ENCODE measurements at regions not wholly inside any gene's neighbourhood (a gene's known extent, or its start where the extent isn't known, plus 50 kb on each side); places are given as distances from the start of the nearest gene placed in this dataset.

- Histone ChIP-seq H3K4me1 (ENCODE audit: control insufficient read depth, insufficient read depth, low read length) (no peaks in the 10 kb centered on the region), H3K4me3 (ENCODE audit: low read depth, low read length) (no peak overlapping the region), H3K27ac (ENCODE audit: extremely low read depth, low read depth, low read length) (no peak overlapping the region), H3K9me3 (ENCODE audit: control insufficient read depth, insufficient read depth, low read depth, low read length) (no peaks in the 10 kb centered on the region), H3K36me3 (ENCODE audit: control insufficient read depth in 2 of 2, insufficient read depth in 1 of 2, low read length in 2 of 2) (no peaks in the 10 kb centered on the region)
- CTCF ChIA-PET, result interaction anchor here (0.6 to 0.8 kb wide), 2 partner anchors 20 to 566 kb away, joined by 3 read pairs; no protein-coding TSS in a partner anchor
- POLR2A ChIA-PET, result interaction anchor here (1.3 kb wide), 1 partner anchor 8 kb away, joined by 3 read pairs; no protein-coding TSS in a partner anchor
- no peak for TF ChIP-seq ZNF155 (tag by site-specific recombination; IDR thresholded peaks at IDR 0.05)
- no peak for TF ChIP-seq ZNF404 (tag by site-specific recombination; IDR thresholded peaks at IDR 0.05)
- no peak for TF ChIP-seq ZNF132 (tag by site-specific recombination; IDR thresholded peaks at IDR 0.05; ENCODE audit: borderline replicate concordance)
- TF ChIP-seq ZNF114 (tag by site-specific recombination; IDR thresholded peaks at IDR 0.05), result no peak
- no peak for TF ChIP-seq ZNF292 (tag by site-specific recombination; IDR thresholded peaks at IDR 0.05; ENCODE audit: borderline replicate concordance, low read depth)
- no peak for TF ChIP-seq ZNF112 (tag by site-specific recombination; IDR thresholded peaks at IDR 0.05)
- TF ChIP-seq GLIS1 (tag by site-specific recombination; IDR thresholded peaks at IDR 0.05), result no peak
- TF ChIP-seq PRDM10 (tag by site-specific recombination; IDR thresholded peaks at IDR 0.05), result no peak
- TF ChIP-seq ZNF510 (tag by site-specific recombination; IDR thresholded peaks at IDR 0.05; ENCODE audit: insufficient replicate concordance), result no peak
- no peak for TF ChIP-seq HOXC10 (CRISPR knock-in tag; IDR thresholded peaks at IDR 0.05)
- no peak for TF ChIP-seq ZFP69B (tag by site-specific recombination; IDR thresholded peaks at IDR 0.05)
- no peak for TF ChIP-seq ZNF785 (tag by site-specific recombination; IDR thresholded peaks at IDR 0.05)
- TF ChIP-seq ZNF133 (tag by site-specific recombination; IDR thresholded peaks at IDR 0.05), result no peak
These were observed 418.1 kb downstream of the BCOR start for GRCh38 chrX:39679497-39680157.

- H3K4me1 ChIP-seq (ENCODE audit: control insufficient read depth, insufficient read depth, low read length), result no peaks in the 10 kb centered on the region
- no peaks in the 10 kb centered on the region for H3K9me3 ChIP-seq (ENCODE audit: control insufficient read depth, insufficient read depth, low read depth, low read length)
- no peak overlapping the region for H3K4me3 ChIP-seq (ENCODE audit: low read depth, low read length)
- no peaks in the 10 kb centered on the region for H3K36me3 ChIP-seq (ENCODE audit: control insufficient read depth in 2 of 2, insufficient read depth in 1 of 2, low read length in 2 of 2)
- POLR2A ChIA-PET, result no interaction called here
- no peak overlapping the region for H3K27ac ChIP-seq (ENCODE audit: extremely low read depth, low read depth, low read length)
- CTCF ChIA-PET, result no interaction called here
- TF ChIP-seq ZNF555 (tag by site-specific recombination; conservative IDR thresholded peaks at IDR 0.05) (no peak), ZNF561 (tag by site-specific recombination; IDR thresholded peaks at IDR 0.05; ENCODE audit: borderline replicate concordance) (no peak), ZNF624 (tag by site-specific recombination; IDR thresholded peaks at IDR 0.05) (no peak), ZBTB48 (tag by site-specific recombination; IDR thresholded peaks at IDR 0.05) (no peak), ZNF112 (tag by site-specific recombination; IDR thresholded peaks at IDR 0.05) (no peak), ZSCAN18 (tag by site-specific recombination; IDR thresholded peaks at IDR 0.05) (no peak), ZNF148 (tag by site-specific recombination; IDR thresholded peaks at IDR 0.05; ENCODE audit: borderline replicate concordance) (no peak), ZXDB (tag by site-specific recombination; IDR thresholded peaks at IDR 0.05) (no peak), PRDM10 (tag by site-specific recombination; IDR thresholded peaks at IDR 0.05) (no peak), ZBTB1 (tag by site-specific recombination; IDR thresholded peaks at IDR 0.05) (no peak), ZNF324 (tag by site-specific recombination; IDR thresholded peaks at IDR 0.05) (no peak), ZSCAN23 (tag by site-specific recombination; IDR thresholded peaks at IDR 0.05) (no peak)
These were observed 415.9 kb downstream of the BCOR start for GRCh38 chrX:39681885-39682284.

Data from HEK293 (cell line).